Right ventricle myocardium inferior (tissue), 1 donor: ENCODE measurements at regions not wholly inside any gene's neighbourhood (a gene's known extent, or its start where the extent isn't known, plus 50 kb on each side); places are given as distances from the start of the nearest gene placed in this dataset.
A peak's percentile ranks its signal among the peaks of the same experiment; 100 is the strongest.
"Not testable (repeated sequence)": the region's sequence is repeated elsewhere in the genome, so short reads cannot be mapped to it uniquely, and the experiment has no call there.

ENCODE experiments used
- ATAC-seq: fragments of 200-7000 bp; cut with Tn5 transposase; one replicate; pipeline ENCODE4 v1.9.1; 2020; ENCODE audit warnings: mild to moderate bottlenecking, moderate library complexity
- DNase-seq: peaks from one replicate; pipeline ENCODE4 v3.0.0; 2021; ENCODE audit errors: missing footprints
- intact Hi-C: fragments of 100-400 bp; cut with DNase I; formaldehyde crosslinking; loops from one replicate; pipeline ENCODE4 v1.11.0; 2022
- donor health status: DM: no; HTN: yes; CAD: no; lungs with severe emphysema.

GRCh38 chrX:122076241-122076640, 1028.8 kb downstream of the GLUD2 start:
- no peak for DNase-seq
- intact Hi-C loops = no loop called here
- no peak for ATAC-seq

GRCh38 chrX:122078079-122078478, 1030.7 kb downstream of the GLUD2 start:
- intact Hi-C loops = no loop called here
- ATAC-seq (no peak), DNase-seq (no peak)

- intact Hi-C loops = no loop called here
- ATAC-seq (peak; percentile 48), DNase-seq (no peak)
Measured at GRCh38 chrX:122087341-122087740, 1039.9 kb downstream of the GLUD2 start.

- DNase-seq (no peak), ATAC-seq (no peak)
- intact Hi-C loops = no loop called here
Measured at GRCh38 chrX:122091571-122091970, 1044.2 kb downstream of the GLUD2 start.

GRCh38 chrX:122092360-122092759, 1045.0 kb downstream of the GLUD2 start:
- intact Hi-C loops = no loop called here
- ATAC-seq (no peak), DNase-seq (no peak)

- intact Hi-C loops = no loop called here
- ATAC-seq = no peak
- DNase-seq = no peak
Measured at GRCh38 chrX:122092978-122093377, 1045.6 kb downstream of the GLUD2 start.

GRCh38 chrX:122094611-122095010, 1047.2 kb downstream of the GLUD2 start:
- intact Hi-C loops = no loop called here
- no peak for ATAC-seq
- DNase-seq = no peak

- ATAC-seq = no peak
- peak; percentile 37 for DNase-seq
- intact Hi-C loops = no loop called here
Measured at GRCh38 chrX:122113376-122113775, 1066.0 kb downstream of the GLUD2 start.

- intact Hi-C loops = no loop called here
- no peak for DNase-seq
- ATAC-seq = no peak
Measured at GRCh38 chrX:122113896-122114295, 1066.5 kb downstream of the GLUD2 start.

GRCh38 chrX:122115604-122116003, 1068.2 kb downstream of the GLUD2 start:
- intact Hi-C loops = no loop called here
- DNase-seq = no peak

GRCh38 chrX:122119361-122119760, 1064.7 kb upstream of the GRIA3 start:
- no peak for DNase-seq
- ATAC-seq = no peak
- intact Hi-C loops = no loop called here

More at GRCh38 chrX:122115604-122116003, 1068.2 kb downstream of the GLUD2 start:
- ATAC-seq = no peak

- no peak for DNase-seq
- intact Hi-C loops = no loop called here
- ATAC-seq = no peak
Measured at GRCh38 chrX:122122274-122122673, 1061.8 kb upstream of the GRIA3 start.

GRCh38 chrX:122133478-122133877, 1050.6 kb upstream of the GRIA3 start:
- intact Hi-C loops = no loop called here
- DNase-seq (no peak), ATAC-seq (no peak)

- intact Hi-C loops = no loop called here
- ATAC-seq (peak; percentile 72), DNase-seq (no peak)
Measured at GRCh38 chrX:122134291-122134690, 1049.8 kb upstream of the GRIA3 start.

- ATAC-seq = peak; percentile 70
- intact Hi-C loops = no loop called here
- DNase-seq = no peak
Measured at GRCh38 chrX:122135070-122135469, 1049.0 kb upstream of the GRIA3 start.

GRCh38 chrX:122140219-122140618, 1043.9 kb upstream of the GRIA3 start:
- DNase-seq, intact Hi-C loops, ATAC-seq: not testable (repeated sequence)

- no peak for ATAC-seq
- intact Hi-C loops = no loop called here
- DNase-seq = no peak
Measured at GRCh38 chrX:122154019-122154418, 1030.1 kb upstream of the GRIA3 start.

- ATAC-seq = no peak
- no peak for DNase-seq
- intact Hi-C loops = no loop called here
Measured at GRCh38 chrX:122168241-122168640, 1015.8 kb upstream of the GRIA3 start.

GRCh38 chrX:122184791-122185190, 999.3 kb upstream of the GRIA3 start:
- intact Hi-C loops = no loop called here
- ATAC-seq (no peak), DNase-seq (no peak)

- ATAC-seq (no peak), DNase-seq (no peak)
- intact Hi-C loops = no loop called here
Measured at GRCh38 chrX:122187069-122187713, 996.9 kb upstream of the GRIA3 start.

- ATAC-seq (no peak), DNase-seq (no peak)
Measured at GRCh38 chrX:122188751-122189150, 995.3 kb upstream of the GRIA3 start.

More at GRCh38 chrX:122188751-122189150, 995.3 kb upstream of the GRIA3 start:
- intact Hi-C loops = no loop called here
